ENCODE measurements at regions not wholly inside any gene's neighbourhood (a gene's known extent, or its start where the extent isn't known, plus 50 kb on each side); places are given as distances from the start of the nearest gene placed in this dataset.

GRCh38 chr6:15148356-15148946 lies 97.4 kb upstream of the JARID2 start:
- TF ChIP-seq EP300 (IDR thresholded peaks at IDR 0.05; ENCODE audit: low read depth) (no peak), POLR2A (IDR thresholded peaks at IDR 0.05) (no peak), POLR2AphosphoS5 (IDR thresholded peaks at IDR 0.05) (no peak), CTCF (IDR thresholded peaks at IDR 0.05) (no peak)
- no peaks in the 10 kb centered on the region for H3K36me3 ChIP-seq
- H3K27me3 ChIP-seq: no peaks in the 10 kb centered on the region
- in situ Hi-C loops (cut with MboI; ENCODE audit: low pct_ligation_motif_present in 1 of 4, low pct_unique_long_range_greater_than_20kb in 1 of 4, low sequenced_read_pairs in 3 of 4): no loop called here
- no peak overlapping the region for H3K27ac ChIP-seq
- no peaks in the 10 kb centered on the region for H3K4me1 ChIP-seq
- H3K9me3 ChIP-seq: no peaks in the 10 kb centered on the region
- WGBS, 2 donors (ENCODE audit: low coverage in 1 of 2): 61 to 66% methylated on average over 2 to 8 of the region's 8 CpGs
- intact Hi-C loops (cut with DNase I; ENCODE audit: low total_unique reads): no loop called here
- DNase-seq: no peak
- no peak overlapping the region for H3K4me3 ChIP-seq

- Histone ChIP-seq H3K27ac (no peak overlapping the region), H3K4me3 (no peak overlapping the region), H3K9me3 (no peaks in the 10 kb centered on the region), H3K27me3 (no peaks in the 10 kb centered on the region), H3K36me3 (no peaks in the 10 kb centered on the region), H3K4me1 (no peaks in the 10 kb centered on the region)
- no peak for DNase-seq
- WGBS, 2 donors (ENCODE audit: low coverage in 1 of 2): 100% methylated on average over 2 of the region's 2 CpGs; no CpG with 5 or more reads in 1 of the 2 donors
- TF ChIP-seq POLR2A (IDR thresholded peaks at IDR 0.05) (no peak), CTCF (IDR thresholded peaks at IDR 0.05) (no peak), EP300 (IDR thresholded peaks at IDR 0.05; ENCODE audit: low read depth) (no peak), POLR2AphosphoS5 (IDR thresholded peaks at IDR 0.05) (no peak)
- intact Hi-C loops (cut with DNase I; ENCODE audit: low total_unique reads) (no loop called here), in situ Hi-C loops (cut with MboI; ENCODE audit: low pct_ligation_motif_present in 1 of 4, low pct_unique_long_range_greater_than_20kb in 1 of 4, low sequenced_read_pairs in 3 of 4) (no loop called here)
Observed at GRCh38 chr6:15150207-15150606, 95.7 kb upstream of the JARID2 start.

- Histone ChIP-seq H3K27ac (no peak overlapping the region), H3K4me1 (no peaks in the 10 kb centered on the region), H3K4me3 (no peak overlapping the region), H3K27me3 (no peaks in the 10 kb centered on the region), H3K36me3 (no peaks in the 10 kb centered on the region), H3K9me3 (no peaks in the 10 kb centered on the region)
- in situ Hi-C loops (cut with MboI; ENCODE audit: low pct_ligation_motif_present in 1 of 4, low pct_unique_long_range_greater_than_20kb in 1 of 4, low sequenced_read_pairs in 3 of 4): no loop called here
- TF ChIP-seq CTCF (IDR thresholded peaks at IDR 0.05) (no peak), POLR2A (IDR thresholded peaks at IDR 0.05) (no peak), POLR2AphosphoS5 (IDR thresholded peaks at IDR 0.05) (no peak), EP300 (IDR thresholded peaks at IDR 0.05; ENCODE audit: low read depth) (no peak)
- intact Hi-C loops (cut with DNase I; ENCODE audit: low total_unique reads): no loop called here
- 89% methylated on average over 2 of the region's 2 CpGs; no CpG with 5 or more reads in 1 of the 2 donors for WGBS, 2 donors (ENCODE audit: low coverage in 1 of 2)
- DNase-seq: no peak
Observed at GRCh38 chr6:15152700-15153099, 93.2 kb upstream of the JARID2 start.

- H3K9me3 ChIP-seq: no peaks in the 10 kb centered on the region
- no peaks in the 10 kb centered on the region for H3K27me3 ChIP-seq
- no peak overlapping the region for H3K4me3 ChIP-seq
- no peak for DNase-seq
- TF ChIP-seq POLR2A (IDR thresholded peaks at IDR 0.05) (no peak), EP300 (IDR thresholded peaks at IDR 0.05; ENCODE audit: low read depth) (no peak), CTCF (IDR thresholded peaks at IDR 0.05) (no peak), POLR2AphosphoS5 (IDR thresholded peaks at IDR 0.05) (no peak)
- no peak overlapping the region for H3K27ac ChIP-seq
- no peaks in the 10 kb centered on the region for H3K4me1 ChIP-seq
- H3K36me3 ChIP-seq: no peaks in the 10 kb centered on the region
- intact Hi-C loops (cut with DNase I; ENCODE audit: low total_unique reads) (no loop called here), in situ Hi-C loops (cut with MboI; ENCODE audit: low pct_ligation_motif_present in 1 of 4, low pct_unique_long_range_greater_than_20kb in 1 of 4, low sequenced_read_pairs in 3 of 4) (no loop called here)
- 93 to 97% methylated on average over 3 to 7 of the region's 7 CpGs for WGBS, 2 donors (ENCODE audit: low coverage in 1 of 2)
Observed at GRCh38 chr6:15153191-15153590, 92.7 kb upstream of the JARID2 start.
